ENCODE measurements at regions not wholly inside any gene's neighbourhood (a gene's known extent, or its start where the extent isn't known, plus 50 kb on each side); places are given as distances from the start of the nearest gene placed in this dataset.

- H3K4me1 Mint-ChIP-seq (ENCODE audit: unreplicated experiment), result no peaks in the 10 kb centered on the region
- no peaks in the 10 kb centered on the region for H3K27me3 Mint-ChIP-seq (ENCODE audit: unreplicated experiment)
- H3K9me3 Mint-ChIP-seq (ENCODE audit: unreplicated experiment), result no peaks in the 10 kb centered on the region
- TF ChIP-seq, protein P1, sequence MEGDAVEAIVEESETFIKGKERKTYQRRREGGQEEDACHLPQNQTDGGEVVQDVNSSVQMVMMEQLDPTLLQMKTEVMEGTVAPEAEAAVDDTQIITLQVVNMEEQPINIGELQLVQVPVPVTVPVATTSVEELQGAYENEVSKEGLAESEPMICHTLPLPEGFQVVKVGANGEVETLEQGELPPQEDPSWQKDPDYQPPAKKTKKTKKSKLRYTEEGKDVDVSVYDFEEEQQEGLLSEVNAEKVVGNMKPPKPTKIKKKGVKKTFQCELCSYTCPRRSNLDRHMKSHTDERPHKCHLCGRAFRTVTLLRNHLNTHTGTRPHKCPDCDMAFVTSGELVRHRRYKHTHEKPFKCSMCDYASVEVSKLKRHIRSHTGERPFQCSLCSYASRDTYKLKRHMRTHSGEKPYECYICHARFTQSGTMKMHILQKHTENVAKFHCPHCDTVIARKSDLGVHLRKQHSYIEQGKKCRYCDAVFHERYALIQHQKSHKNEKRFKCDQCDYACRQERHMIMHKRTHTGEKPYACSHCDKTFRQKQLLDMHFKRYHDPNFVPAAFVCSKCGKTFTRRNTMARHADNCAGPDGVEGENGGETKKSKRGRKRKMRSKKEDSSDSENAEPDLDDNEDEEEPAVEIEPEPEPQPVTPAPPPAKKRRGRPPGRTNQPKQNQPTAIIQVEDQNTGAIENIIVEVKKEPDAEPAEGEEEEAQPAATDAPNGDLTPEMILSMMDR (IDR thresholded peaks at IDR 0.05), result no peak
- H3K27ac Mint-ChIP-seq (ENCODE audit: unreplicated experiment), result no peak overlapping the region
- DNase-seq (ENCODE audit: extremely low spot score, unreplicated experiment), result no peak
- H3K4me3 Mint-ChIP-seq (ENCODE audit: unreplicated experiment), result no peak overlapping the region
- no peaks in the 10 kb centered on the region for H3K36me3 Mint-ChIP-seq (ENCODE audit: unreplicated experiment)
Observed at GRCh38 chr13:30091691-30092090, 215.7 kb downstream of the KATNAL1 start.

DNA sequence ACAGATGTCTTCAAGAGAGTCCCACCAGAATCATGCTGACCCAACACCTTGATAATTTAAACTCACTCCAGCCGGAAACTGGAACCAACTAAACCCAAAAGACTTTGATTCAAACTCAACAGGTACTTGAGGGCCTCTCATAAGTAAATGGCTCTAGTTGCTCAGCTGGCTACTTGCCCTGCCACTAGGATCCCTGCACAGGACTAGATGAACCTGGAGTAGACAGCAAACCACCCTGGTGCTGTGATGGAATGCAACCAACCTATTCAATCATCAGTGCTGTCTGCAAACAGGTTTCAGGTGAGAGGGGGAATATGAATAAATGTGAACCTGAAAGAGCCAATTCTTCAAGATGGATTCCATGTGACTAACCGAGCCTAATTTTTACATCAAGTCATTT lies 216.3 kb downstream of the KATNAL1 start:
- no peaks in the 10 kb centered on the region for H3K36me3 Mint-ChIP-seq (ENCODE audit: unreplicated experiment)
- H3K4me1 Mint-ChIP-seq (ENCODE audit: unreplicated experiment), result no peaks in the 10 kb centered on the region
- no peak for DNase-seq (ENCODE audit: extremely low spot score, unreplicated experiment)
- no peak overlapping the region for H3K27ac Mint-ChIP-seq (ENCODE audit: unreplicated experiment)
- TF ChIP-seq, protein P1 (IDR thresholded peaks at IDR 0.05), result no peak
- peaks cover 3% of the 10 kb centered on the region for H3K27me3 Mint-ChIP-seq (ENCODE audit: unreplicated experiment)
- H3K9me3 Mint-ChIP-seq (ENCODE audit: unreplicated experiment), result no peaks in the 10 kb centered on the region
- H3K4me3 Mint-ChIP-seq (ENCODE audit: unreplicated experiment), result no peak overlapping the region

GRCh38 chr13:30088312-30088855 lies 219.0 kb downstream of the KATNAL1 start:
- DNase-seq (ENCODE audit: extremely low spot score, unreplicated experiment), result peak; percentile 53
- Mint-ChIP-seq H3K27me3 (ENCODE audit: unreplicated experiment) (peaks cover 17% of the 10 kb centered on the region), H3K4me1 (ENCODE audit: unreplicated experiment) (no peaks in the 10 kb centered on the region), H3K4me3 (ENCODE audit: unreplicated experiment) (no peak overlapping the region), H3K36me3 (ENCODE audit: unreplicated experiment) (no peaks in the 10 kb centered on the region), H3K9me3 (ENCODE audit: unreplicated experiment) (no peaks in the 10 kb centered on the region), H3K27ac (ENCODE audit: unreplicated experiment) (no peak overlapping the region)
- TF ChIP-seq, protein P1 (IDR thresholded peaks at IDR 0.05), result no peak

- DNase-seq (ENCODE audit: extremely low spot score, unreplicated experiment), result no peak
- no peak overlapping the region for H3K4me3 Mint-ChIP-seq (ENCODE audit: unreplicated experiment)
- no peaks in the 10 kb centered on the region for H3K4me1 Mint-ChIP-seq (ENCODE audit: unreplicated experiment)
- TF ChIP-seq, protein P1 (IDR thresholded peaks at IDR 0.05), result no peak
- H3K27ac Mint-ChIP-seq (ENCODE audit: unreplicated experiment), result no peak overlapping the region
- peaks cover 5% of the 10 kb centered on the region for H3K9me3 Mint-ChIP-seq (ENCODE audit: unreplicated experiment)
- peaks cover 33% of the 10 kb centered on the region for H3K27me3 Mint-ChIP-seq (ENCODE audit: unreplicated experiment)
- no peaks in the 10 kb centered on the region for H3K36me3 Mint-ChIP-seq (ENCODE audit: unreplicated experiment)
Observed at GRCh38 chr13:30085087-30085486, 222.3 kb downstream of the KATNAL1 start.

GRCh38 chr13:30082391-30082790 lies 225.0 kb downstream of the KATNAL1 start:
- Mint-ChIP-seq H3K27ac (ENCODE audit: unreplicated experiment) (no peak overlapping the region), H3K4me1 (ENCODE audit: unreplicated experiment) (no peaks in the 10 kb centered on the region), H3K9me3 (ENCODE audit: unreplicated experiment) (peaks cover 5% of the 10 kb centered on the region), H3K27me3 (ENCODE audit: unreplicated experiment) (peaks cover 33% of the 10 kb centered on the region), H3K36me3 (ENCODE audit: unreplicated experiment) (no peaks in the 10 kb centered on the region), H3K4me3 (ENCODE audit: unreplicated experiment) (no peak overlapping the region)
- DNase-seq (ENCODE audit: extremely low spot score, unreplicated experiment), result peak; percentile 65
- TF ChIP-seq, protein P1 (IDR thresholded peaks at IDR 0.05), result no peak

Measured in osteocyte (in vitro differentiated cells).